CD8-positive, alpha-beta memory T cell (primary cell): ENCODE measurements at regions not wholly inside any gene's neighbourhood (a gene's known extent, or its start where the extent isn't known, plus 50 kb on each side); places are given as distances from the start of the nearest gene placed in this dataset.
"Not testable (repeated sequence)": the region's sequence is repeated elsewhere in the genome, so short reads cannot be mapped to it uniquely, and the experiment has no call there.

Source experiments
- CTCF ChIA-PET: fragments of 350-600 bp; sonication (Branson Sonifier 250); formaldehyde crosslinking; loops from one replicate; lab custom pipeline; 2021; ENCODE audit warnings: antibody characterized with exemption; lab: Charles Lee
- POLR2A ChIA-PET: fragments of 350-600 bp; sonication (Branson Sonifier 250); formaldehyde crosslinking; loops from one replicate; lab custom pipeline; 2021; ENCODE audit warnings: antibody characterized with exemption; lab: Charles Lee
- DNase-seq, 5 donors: peaks; one replicate each; pipeline versions ENCODE4 v3.0.0 to v3.0.0-alpha.2; 2020 to 2022; ENCODE audit warnings: mixed read lengths in 1 of 5
- H3K27ac ChIP-seq: one replicate; pipeline ENCODE4 v1.7.0; 2013; ENCODE audit warnings: low read depth, mild to moderate bottlenecking, low read length, moderate library complexity
- H3K27me3 ChIP-seq: 2 replicates; pipeline ENCODE4 v1.7.0; 2013; ENCODE audit warnings: low read length, mild to moderate bottlenecking; ENCODE audit not compliant: insufficient read depth, poor library complexity, severe bottlenecking
- H3K36me3 ChIP-seq: 2 replicates; pipeline ENCODE4 v1.7.0; 2013; ENCODE audit warnings: mild to moderate bottlenecking, low read length, moderate library complexity; ENCODE audit not compliant: insufficient read depth
- H3K4me1 ChIP-seq: 2 replicates; pipeline ENCODE4 v1.7.0; 2013; ENCODE audit warnings: mild to moderate bottlenecking, low read length, moderate library complexity; ENCODE audit not compliant: insufficient read depth
- H3K4me3 ChIP-seq: 2 replicates; pipeline ENCODE4 v1.7.0; 2013; ENCODE audit warnings: mild to moderate bottlenecking, low read length
- H3K9me3 ChIP-seq: 2 replicates; pipeline ENCODE4 v1.7.0; 2013; ENCODE audit warnings: mild to moderate bottlenecking, low read length
- H3K27ac Mint-ChIP-seq, 8 donors: one replicate each; pipeline ENCODE4 v1.8.0; 2020 to 2021; ENCODE audit warnings: mixed read lengths in 8 of 8, mild to moderate bottlenecking in 6 of 8, inconsistent platforms in 3 of 8, moderate library complexity in 3 of 8
- H3K27me3 Mint-ChIP-seq, 2 donors: one replicate each; pipeline ENCODE4 v1.8.0; 2020 to 2021; ENCODE audit warnings: mixed read lengths in 2 of 2, mild to moderate bottlenecking in 1 of 2, moderate library complexity in 1 of 2
- H3K36me3 Mint-ChIP-seq, 3 donors: one replicate each; pipeline ENCODE4 v1.8.0; 2020 to 2021; ENCODE audit warnings: mixed read lengths in 3 of 3, inconsistent platforms in 1 of 3, mild to moderate bottlenecking in 1 of 3
- H3K4me1 Mint-ChIP-seq, 3 donors: one replicate each; pipeline ENCODE4 v1.8.0; 2020 to 2021; ENCODE audit warnings: mixed read lengths in 3 of 3, inconsistent platforms in 1 of 3, mild to moderate bottlenecking in 1 of 3
- H3K4me3 Mint-ChIP-seq, 7 donors: one replicate each; pipeline ENCODE4 v1.8.0; 2020 to 2021; ENCODE audit warnings: mixed read lengths in 7 of 7, mild to moderate bottlenecking in 6 of 7, moderate library complexity in 4 of 7, inconsistent platforms in 2 of 7
- H3K9me3 Mint-ChIP-seq, 5 donors: one replicate each; pipeline ENCODE4 v1.8.0; 2020 to 2022; ENCODE audit warnings: mixed read lengths in 5 of 5, mild to moderate bottlenecking in 3 of 5, moderate library complexity in 2 of 5, inconsistent platforms in 1 of 5

- no peak for DNase-seq
These were observed 377.1 kb upstream of the ANKRD30A start for GRCh38 chr10:36748128-36748871.

DNA sequence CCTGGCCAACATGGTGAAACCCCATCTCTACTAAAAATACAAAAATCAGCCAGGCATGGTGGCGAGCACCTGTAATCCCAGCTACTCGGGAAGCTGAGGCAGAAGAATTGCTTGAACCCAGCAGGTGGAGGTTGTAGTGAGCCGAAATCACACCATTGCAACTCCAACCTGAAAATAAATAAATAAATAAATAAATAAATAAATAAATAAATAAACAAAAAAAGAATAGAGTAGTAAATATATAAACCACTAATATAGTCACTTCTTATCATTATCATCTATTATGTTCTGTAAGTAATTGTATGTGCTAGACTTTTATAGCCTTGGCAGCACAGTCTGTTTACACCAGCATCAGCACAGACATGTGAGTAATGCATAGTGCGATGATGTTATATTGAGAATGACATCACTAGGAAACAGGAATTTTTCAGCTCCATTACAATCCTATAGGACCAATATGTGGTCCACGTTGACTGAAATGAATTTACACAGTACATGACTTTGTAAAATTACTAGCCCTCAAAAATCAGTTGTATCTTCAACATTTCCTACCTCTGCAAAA, 385.4 kb upstream of the ANKRD30A start:
- H3K4me3 Mint-ChIP-seq: no peak overlapping the region
- CTCF ChIA-PET: no interaction called here
- POLR2A ChIA-PET: no interaction called here
- peaks cover 5 to 7% (median 5%) of the 10 kb centered on the region in 5 donors for H3K9me3 Mint-ChIP-seq
- no peaks in the 10 kb centered on the region for H3K27me3 Mint-ChIP-seq
- Histone ChIP-seq H3K36me3 (no peaks in the 10 kb centered on the region), H3K9me3 (no peaks in the 10 kb centered on the region), H3K27ac (no peak overlapping the region), H3K4me3 (no peak overlapping the region), H3K4me1 (no peaks in the 10 kb centered on the region), H3K27me3 (no peaks in the 10 kb centered on the region)
- no peaks in the 10 kb centered on the region for H3K36me3 Mint-ChIP-seq
- H3K27ac Mint-ChIP-seq: no peak overlapping the region
- DNase-seq: no peak
- H3K4me1 Mint-ChIP-seq: no peaks in the 10 kb centered on the region

More at GRCh38 chr10:36748128-36748871, 377.1 kb upstream of the ANKRD30A start:
- ChIA-PET POLR2A (no interaction called here), CTCF (no interaction called here)
- Mint-ChIP-seq H3K4me1 (no peaks in the 10 kb centered on the region), H3K27ac (no peak overlapping the region), H3K9me3 (peaks cover 3 to 21% (median 13%) of the 10 kb centered on the region in 5 donors), H3K4me3 (no peak overlapping the region), H3K27me3 (no peaks in the 10 kb centered on the region), H3K36me3 (no peaks in the 10 kb centered on the region)
- Histone ChIP-seq H3K27ac (no peak overlapping the region), H3K9me3 (no peaks in the 10 kb centered on the region), H3K36me3 (no peaks in the 10 kb centered on the region), H3K27me3 (no peaks in the 10 kb centered on the region), H3K4me3 (no peak overlapping the region), H3K4me1 (no peaks in the 10 kb centered on the region)

GRCh38 chr10:36738738-36739431, 386.5 kb upstream of the ANKRD30A start:
- Mint-ChIP-seq H3K27me3 (no peaks in the 10 kb centered on the region), H3K4me1 (no peaks in the 10 kb centered on the region), H3K9me3 (peaks cover 5 to 7% (median 5%) of the 10 kb centered on the region in 5 donors), H3K36me3 (no peaks in the 10 kb centered on the region), H3K27ac (no peak overlapping the region), H3K4me3 (no peak overlapping the region)
- H3K4me3 ChIP-seq: no peak overlapping the region
- no peaks in the 10 kb centered on the region for H3K27me3 ChIP-seq
- no peaks in the 10 kb centered on the region for H3K36me3 ChIP-seq
- DNase-seq: no peak
- ChIA-PET POLR2A (no interaction called here), CTCF (interaction anchor here (0.6 kb wide), 1 partner anchor 405 kb away, joined by 3 read pairs; no protein-coding TSS in a partner anchor)
- H3K9me3 ChIP-seq: no peaks in the 10 kb centered on the region
- H3K4me1 ChIP-seq: no peaks in the 10 kb centered on the region
- H3K27ac ChIP-seq: no peak overlapping the region

GRCh38 chr10:36736311-36736710, 389.1 kb upstream of the ANKRD30A start:
- no peak overlapping the region for H3K27ac Mint-ChIP-seq
- H3K4me3 ChIP-seq: no peak overlapping the region
- ChIA-PET POLR2A (no interaction called here), CTCF (no interaction called here)
- H3K27me3 Mint-ChIP-seq: no peaks in the 10 kb centered on the region
- no peaks in the 10 kb centered on the region for H3K36me3 ChIP-seq
- no peaks in the 10 kb centered on the region for H3K4me1 Mint-ChIP-seq
- no peaks in the 10 kb centered on the region for H3K9me3 ChIP-seq
- no peaks in the 10 kb centered on the region for H3K36me3 Mint-ChIP-seq
- H3K4me3 Mint-ChIP-seq: no peak overlapping the region
- no peaks in the 10 kb centered on the region for H3K4me1 ChIP-seq
- no peak overlapping the region for H3K27ac ChIP-seq
- no peak for DNase-seq
- peaks cover 8 to 16% (median 13%) of the 10 kb centered on the region in 5 donors for H3K9me3 Mint-ChIP-seq
- H3K27me3 ChIP-seq: no peaks in the 10 kb centered on the region

DNA sequence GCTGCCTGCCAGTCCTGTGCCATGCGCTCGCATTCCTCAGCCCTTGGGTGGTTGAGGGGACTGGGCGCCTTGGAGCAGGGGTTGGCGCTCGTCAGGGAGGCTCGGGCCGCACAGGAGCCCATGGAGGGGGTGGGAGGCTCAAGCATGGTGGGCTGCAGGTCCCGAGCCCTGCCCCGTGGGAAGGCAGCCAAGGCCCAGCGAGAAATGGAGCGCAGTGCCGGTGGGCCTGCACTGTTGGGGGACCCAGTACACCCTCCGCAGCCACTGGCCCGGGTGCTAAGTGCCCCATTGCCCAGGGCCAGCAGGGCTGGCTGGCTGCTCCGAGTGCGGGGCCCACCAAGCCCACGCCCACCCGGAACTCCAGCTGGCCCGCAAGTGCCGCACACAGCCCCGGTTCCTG, 390.8 kb upstream of the ANKRD30A start:
- POLR2A ChIA-PET, H3K4me1 Mint-ChIP-seq, H3K9me3 ChIP-seq, H3K27me3 ChIP-seq, H3K27ac ChIP-seq, CTCF ChIA-PET, H3K27ac Mint-ChIP-seq, H3K36me3 ChIP-seq, H3K4me3 ChIP-seq, H3K4me3 Mint-ChIP-seq, H3K4me1 ChIP-seq, DNase-seq, H3K27me3 Mint-ChIP-seq, H3K36me3 Mint-ChIP-seq: not testable (repeated sequence)
- peaks cover 7 to 16% (median 13%) of the 10 kb centered on the region in 5 donors for H3K9me3 Mint-ChIP-seq

DNA sequence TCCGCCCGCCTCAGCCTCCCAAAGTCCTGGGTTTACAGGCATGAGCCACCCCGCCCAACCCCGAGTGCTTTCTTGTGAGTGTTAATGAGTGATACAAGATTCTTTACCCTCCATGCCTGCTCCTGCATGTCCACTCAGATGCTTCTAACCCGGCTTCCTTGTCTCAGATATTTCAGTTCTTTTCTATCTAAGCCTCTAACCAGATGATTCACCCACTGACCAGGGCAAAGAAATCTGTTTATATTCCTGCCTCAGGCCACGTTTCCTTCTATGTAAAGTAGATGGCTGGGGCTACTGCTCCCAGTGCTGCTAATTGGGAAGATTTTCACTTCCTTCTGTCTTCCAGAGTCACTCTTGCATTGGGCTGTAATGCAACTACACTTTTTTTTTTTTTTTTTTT, 395.1 kb upstream of the ANKRD30A start:
- Histone ChIP-seq H3K36me3 (no peaks in the 10 kb centered on the region), H3K4me1 (no peaks in the 10 kb centered on the region), H3K4me3 (no peak overlapping the region), H3K27ac (no peak overlapping the region), H3K9me3 (no peaks in the 10 kb centered on the region), H3K27me3 (no peaks in the 10 kb centered on the region)
- DNase-seq: no peak
- no peaks in the 10 kb centered on the region for H3K27me3 Mint-ChIP-seq
- no peaks in the 10 kb centered on the region for H3K4me1 Mint-ChIP-seq
- CTCF ChIA-PET: no interaction called here
- POLR2A ChIA-PET: no interaction called here
- peaks cover 7 to 19% (median 14%) of the 10 kb centered on the region in 5 donors for H3K9me3 Mint-ChIP-seq
- H3K36me3 Mint-ChIP-seq: no peaks in the 10 kb centered on the region
- no peak overlapping the region for H3K4me3 Mint-ChIP-seq
- no peak overlapping the region for H3K27ac Mint-ChIP-seq

- H3K4me1 Mint-ChIP-seq: no peaks in the 10 kb centered on the region
- CTCF ChIA-PET: no interaction called here
- H3K4me3 ChIP-seq: no peak overlapping the region
- no peaks in the 10 kb centered on the region for H3K36me3 ChIP-seq
- no peak overlapping the region for H3K27ac ChIP-seq
- H3K27me3 ChIP-seq: no peaks in the 10 kb centered on the region
- H3K9me3 Mint-ChIP-seq: peaks cover 7 to 21% (median 15%) of the 10 kb centered on the region in 5 donors
- POLR2A ChIA-PET: no interaction called here
- no peak for DNase-seq
- H3K4me3 Mint-ChIP-seq: no peak overlapping the region
- H3K4me1 ChIP-seq: no peaks in the 10 kb centered on the region
- H3K9me3 ChIP-seq: no peaks in the 10 kb centered on the region
- H3K27ac Mint-ChIP-seq: no peak overlapping the region
- no peaks in the 10 kb centered on the region for H3K36me3 Mint-ChIP-seq
- no peaks in the 10 kb centered on the region for H3K27me3 Mint-ChIP-seq
These were observed 396.8 kb upstream of the ANKRD30A start for GRCh38 chr10:36728626-36729025.
